Stimulated activated CD4-positive, alpha-beta T cell treated with anti-CD3 and anti-CD28 coated beads, Interleukin-12 subunit alpha, Interleukin-12 subunit beta, amount 100 ng/mL, for 4 hours (primary cell): ENCODE measurements at regions not wholly inside any gene's neighbourhood (a gene's known extent, or its start where the extent isn't known, plus 50 kb on each side); places are given as distances from the start of the nearest gene placed in this dataset.

Experiments
- DNase-seq: peaks from one replicate; pipeline ENCODE4 v3.0.0-alpha.2; 2020

DNA sequence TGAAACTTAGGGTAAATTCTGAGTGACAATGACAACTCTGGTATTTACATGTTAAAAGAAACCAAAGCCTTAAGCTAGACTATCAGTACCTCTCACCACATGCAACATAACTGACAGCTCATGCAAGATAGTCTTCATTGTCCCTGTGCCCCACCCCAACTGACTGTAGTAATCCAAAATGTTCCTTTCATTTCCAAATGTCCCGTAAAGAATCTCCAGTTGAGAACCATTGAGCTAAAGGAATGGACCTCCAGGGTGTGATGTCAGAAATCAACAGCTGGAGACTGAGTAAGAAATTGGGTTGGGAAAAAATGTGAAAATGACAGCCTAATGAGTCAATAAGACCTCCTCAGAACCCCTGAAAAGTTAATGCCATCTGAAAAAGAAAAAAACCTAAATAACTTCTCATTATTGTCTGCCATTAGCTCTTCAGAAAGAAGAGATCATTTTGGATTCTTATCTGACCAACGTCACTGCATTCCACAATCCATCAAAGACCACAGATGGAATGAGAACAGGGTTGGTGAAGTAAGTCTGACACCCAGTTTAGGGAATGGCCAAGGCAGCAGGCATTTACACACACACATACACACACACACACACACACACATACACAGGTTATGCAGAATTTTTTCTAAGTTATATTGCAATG, 51.7 kb upstream of the ACVR2A start:
- DNase-seq = no peak

DNA sequence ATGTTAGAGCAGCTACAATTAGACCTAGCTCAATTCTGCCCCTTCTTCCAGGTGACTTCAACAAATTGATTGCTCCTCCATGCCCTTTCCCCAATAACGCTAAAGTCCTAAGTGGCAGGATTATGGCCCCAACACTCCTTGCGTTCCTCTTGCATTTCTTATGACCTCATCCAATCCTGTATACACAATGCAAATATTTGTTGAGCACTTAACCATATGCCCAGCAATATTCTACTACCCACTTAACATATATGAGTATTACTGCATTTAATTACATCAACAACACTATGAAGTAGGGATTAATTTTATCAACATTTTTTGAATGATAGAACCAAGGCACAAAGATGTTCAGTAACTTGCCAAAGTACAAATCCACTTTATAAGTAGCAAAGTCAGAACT, 54.2 kb upstream of the ACVR2A start:
- DNase-seq = no peak

DNA sequence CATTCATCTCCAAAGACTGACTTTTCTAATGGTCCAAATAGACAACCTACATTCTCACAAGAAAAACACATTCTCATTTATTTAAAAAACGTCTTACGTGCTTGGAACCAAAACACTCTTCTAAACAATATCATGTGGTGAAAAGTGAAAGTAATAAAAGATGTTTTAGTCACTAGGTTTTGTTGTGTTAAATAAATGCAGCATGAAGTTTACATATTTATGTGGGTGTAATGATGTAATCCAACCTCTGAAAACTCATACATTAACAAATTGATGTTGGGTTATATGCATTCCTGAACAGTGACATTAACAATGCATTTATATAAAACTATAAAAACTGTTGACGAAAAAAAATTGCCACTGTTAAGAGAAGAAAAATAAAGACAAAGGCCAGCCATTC, 55.1 kb upstream of the ACVR2A start:
- DNase-seq = no peak

DNA sequence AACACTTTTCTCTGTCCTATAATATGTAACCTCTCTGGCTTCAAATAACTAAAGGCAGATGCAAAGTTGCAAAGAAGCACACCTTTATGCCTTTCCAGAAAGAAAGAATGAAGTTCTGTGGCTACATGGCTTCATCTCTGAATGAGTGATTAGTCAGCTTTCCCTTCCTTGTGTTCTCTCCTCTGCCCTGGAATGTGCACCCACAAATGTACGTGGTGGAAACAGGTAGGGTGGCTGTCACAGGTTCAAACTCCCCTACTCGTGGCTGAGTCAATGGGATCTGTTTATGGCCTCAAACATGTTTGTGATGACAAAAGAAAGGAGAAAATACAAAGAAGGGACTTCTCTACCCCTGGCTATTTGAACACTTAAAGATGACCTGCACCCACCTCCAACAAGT, 55.5 kb upstream of the ACVR2A start:
- no peak for DNase-seq

DNA sequence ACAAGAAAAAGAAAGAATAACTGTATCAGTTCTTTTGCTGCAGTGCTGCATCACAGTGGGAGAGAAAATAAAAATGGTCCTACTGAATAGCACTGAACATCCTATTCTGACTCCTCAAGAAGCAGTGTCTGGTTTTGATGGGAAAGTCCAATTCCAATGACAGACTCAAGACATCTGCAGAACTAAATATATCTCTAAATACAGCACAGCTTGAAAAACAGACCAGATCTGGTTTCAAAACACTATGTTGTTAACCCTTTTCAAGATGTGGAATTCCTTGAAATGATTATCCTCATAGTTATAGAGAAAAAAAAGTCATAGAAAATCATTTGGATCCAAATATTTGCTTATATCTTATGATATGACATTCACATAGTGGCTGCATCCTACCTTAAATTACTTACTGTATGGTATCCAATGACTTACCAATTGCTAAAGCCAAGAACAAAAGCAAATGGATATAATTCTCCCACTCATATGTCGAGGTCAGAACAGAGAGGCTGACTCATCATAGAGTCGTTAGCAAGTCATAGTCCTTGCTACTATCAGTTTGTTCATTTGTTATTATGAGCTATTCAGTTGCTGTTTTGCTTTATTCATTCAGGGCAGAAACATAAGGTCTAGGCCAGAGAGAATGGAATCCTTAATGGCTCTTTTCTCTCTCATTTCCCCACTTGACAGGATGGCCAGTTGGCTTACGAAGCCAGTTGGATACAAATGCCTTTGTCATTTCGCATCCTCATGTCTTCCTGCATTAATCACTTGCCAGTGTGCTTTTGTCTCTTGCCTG, 62.5 kb upstream of the ACVR2A start:
- no peak for DNase-seq

DNA sequence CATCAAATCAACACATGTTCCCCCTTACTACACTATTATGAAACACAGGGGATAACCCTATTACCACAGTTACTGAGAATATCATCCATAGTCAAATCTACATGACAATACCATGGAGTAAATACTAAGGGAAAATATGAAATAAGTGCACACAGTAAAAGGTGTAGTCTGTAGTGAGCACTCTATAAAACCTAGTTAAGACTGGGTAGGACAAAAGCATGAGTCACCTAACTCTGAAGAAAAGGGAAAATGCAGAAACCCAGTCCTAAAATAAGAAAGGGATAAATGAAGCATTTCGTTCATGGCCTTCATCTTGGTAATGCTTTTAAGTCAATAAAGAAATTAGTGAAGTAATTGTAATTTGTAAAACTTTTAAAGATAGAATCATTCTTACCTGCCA, 65.4 kb upstream of the ACVR2A start:
- DNase-seq = no peak

DNA sequence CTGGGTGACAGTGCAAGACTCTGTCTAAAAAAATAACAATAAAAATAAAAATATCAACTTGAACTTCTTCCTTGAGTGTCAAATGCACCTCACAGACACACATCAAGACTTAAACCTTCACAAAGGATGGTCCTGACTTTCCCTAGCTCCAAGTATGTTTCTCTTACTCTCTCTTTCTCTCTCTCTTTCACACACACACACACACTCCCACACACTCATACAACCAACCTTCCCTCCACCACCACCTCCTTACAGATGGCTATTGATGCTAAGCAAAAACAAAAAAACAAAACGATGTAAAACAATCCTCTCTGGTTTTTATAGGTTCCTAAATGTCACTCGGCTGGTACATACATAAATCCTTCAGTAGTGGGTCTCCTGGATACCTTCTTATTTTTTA, 67.4 kb upstream of the ACVR2A start:
- no peak for DNase-seq

DNA sequence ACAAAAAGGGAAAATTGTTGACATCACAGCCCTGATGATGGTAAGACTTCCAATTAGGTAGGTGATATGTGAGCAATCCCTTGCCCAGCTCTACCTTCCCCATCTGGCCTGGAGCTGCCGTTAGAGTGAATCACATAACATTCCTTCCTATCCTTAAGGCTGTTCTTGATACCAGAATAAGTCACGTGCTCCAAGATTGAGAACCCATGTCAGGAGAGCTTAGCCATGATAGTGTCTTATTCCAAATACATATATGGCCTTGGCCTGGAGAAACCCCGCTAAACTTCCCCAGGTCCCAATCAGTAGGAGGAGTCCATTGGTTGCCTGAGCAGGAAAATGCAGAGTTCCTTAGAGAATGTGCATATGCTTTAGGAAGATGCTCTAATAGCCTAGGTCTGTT, 70.0 kb upstream of the ACVR2A start:
- DNase-seq = no peak

DNA sequence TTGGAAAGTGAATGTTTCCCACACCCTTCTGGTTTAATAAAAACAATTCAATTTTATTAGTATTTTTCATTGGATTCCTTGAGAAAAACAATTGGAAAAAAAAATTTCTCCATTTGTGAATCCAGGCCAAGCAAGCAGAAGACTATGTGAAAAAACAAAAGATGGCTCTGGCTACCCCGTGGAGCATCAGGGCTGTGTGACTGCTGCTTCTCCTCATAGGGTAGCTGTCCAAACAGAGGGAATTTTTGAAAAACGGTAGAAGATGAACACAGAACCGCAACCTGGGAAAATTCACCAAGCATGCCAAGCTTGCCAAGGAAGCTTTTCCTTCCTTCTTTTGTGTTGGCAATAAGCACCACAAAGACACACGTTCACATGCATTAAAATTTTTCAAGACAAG, 71.3 kb upstream of the ACVR2A start:
- no peak for DNase-seq

DNA sequence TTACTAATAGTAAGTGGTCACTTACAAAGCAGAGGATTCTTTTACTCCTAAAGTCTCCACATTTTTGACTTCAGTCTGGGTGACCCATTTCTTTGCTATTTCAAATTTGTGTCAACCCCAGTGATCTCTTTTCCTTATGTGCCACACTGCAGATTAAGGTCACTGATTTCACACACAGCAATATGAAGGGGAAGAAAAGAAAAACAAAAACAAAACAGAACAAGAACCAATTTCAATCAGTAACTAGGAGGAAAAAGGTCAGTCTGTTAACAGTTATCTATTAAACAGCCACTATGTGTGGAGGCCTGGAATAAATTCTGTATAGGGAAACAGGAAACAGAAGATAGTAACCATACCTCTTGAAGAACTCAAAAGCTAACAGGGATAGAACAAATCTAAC, 72.0 kb upstream of the ACVR2A start:
- DNase-seq = no peak

DNA sequence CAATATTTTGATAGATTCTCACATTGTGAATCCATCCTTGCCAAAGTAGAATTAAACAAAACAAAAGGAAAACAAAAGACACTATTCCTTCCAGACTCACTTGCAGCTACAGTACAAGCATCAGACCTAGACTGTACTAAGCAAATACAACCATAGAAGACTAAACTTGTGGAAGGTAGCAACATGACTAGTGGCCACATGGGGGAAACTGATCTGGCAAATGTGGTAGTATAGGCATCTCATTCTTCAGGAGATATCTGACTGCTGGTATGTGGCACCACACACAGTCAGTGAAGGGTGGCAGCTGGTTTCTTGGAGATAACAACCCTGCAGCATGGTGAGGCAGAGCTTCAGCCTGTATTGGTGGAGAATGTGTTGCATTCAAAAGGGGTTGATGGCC, 81.0 kb upstream of the ACVR2A start:
- no peak for DNase-seq

DNA sequence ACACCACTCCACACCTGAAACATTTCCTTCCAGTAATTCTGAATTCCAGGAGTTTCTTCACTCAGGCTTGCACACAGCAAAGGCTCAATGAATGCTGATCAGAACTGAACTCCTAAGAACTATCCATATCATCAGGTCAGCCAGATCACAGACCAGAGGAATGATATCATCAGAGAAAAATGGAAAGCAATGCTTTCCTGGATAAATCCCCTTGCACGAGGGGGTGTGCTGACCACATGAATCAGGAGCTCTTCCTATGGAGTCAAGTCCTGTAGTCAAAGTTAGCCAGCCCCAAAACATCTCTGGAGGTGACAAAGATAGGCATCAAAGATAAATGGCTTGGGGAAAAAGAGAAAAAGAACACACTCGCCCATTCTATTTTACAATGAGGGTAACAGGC, 83.8 kb upstream of the ACVR2A start:
- no peak for DNase-seq

DNA sequence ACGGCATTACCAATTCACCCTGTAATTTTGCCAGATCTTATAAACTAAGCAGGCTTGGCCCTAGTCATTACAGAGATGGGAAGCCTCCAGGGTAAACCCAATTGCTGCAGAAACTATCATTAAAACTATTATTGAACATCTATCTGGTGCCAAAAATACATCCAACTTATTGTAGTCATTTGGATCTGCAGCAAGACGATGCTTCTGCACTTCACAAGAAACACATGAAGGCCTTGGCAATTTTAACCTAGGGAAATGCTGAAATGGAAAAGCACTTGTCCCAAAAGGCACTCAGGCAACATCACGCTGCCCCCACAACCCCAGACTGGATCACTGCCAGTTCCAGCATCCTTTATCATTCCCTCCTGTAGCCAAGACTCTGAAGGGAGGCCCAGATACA, 85.3 kb upstream of the ACVR2A start:
- no peak for DNase-seq

DNA sequence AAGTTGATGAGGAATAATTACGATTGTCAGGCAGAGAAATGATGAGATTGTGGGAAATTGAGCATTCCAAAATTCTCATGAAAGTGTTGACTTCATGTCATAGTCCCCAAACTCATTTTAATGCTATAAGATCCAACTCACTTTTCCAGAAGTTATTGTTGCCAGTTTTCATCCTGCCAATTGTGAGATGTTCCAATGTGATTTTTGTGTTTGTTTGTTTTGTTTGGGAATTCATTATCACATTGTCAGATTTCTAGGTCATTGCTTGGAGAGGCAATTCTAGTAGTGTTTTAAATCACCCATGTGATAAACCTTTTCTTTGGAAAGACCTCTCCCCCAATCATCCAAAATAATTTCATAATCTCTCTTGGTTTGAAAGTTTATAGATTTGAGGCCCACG, 86.0 kb upstream of the ACVR2A start:
- DNase-seq = no peak

DNA sequence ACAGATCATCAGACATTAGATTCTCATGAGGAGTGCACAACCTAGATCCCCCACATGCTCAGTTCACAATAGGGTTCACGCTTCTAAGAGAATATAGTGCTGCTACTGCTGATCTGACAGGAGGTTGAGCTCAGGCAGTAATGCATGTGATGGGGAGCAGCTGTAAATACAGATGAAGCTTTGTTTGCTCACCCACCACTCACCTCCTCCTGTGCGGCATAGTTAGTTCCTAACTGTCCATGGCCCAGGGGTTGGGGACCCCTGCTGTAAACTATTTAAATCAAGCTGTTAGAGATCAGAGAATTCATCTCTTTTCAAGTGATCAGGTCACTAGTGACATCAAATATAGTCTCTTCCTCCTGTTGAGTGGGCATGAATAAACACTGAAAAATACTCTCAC, 88.8 kb upstream of the ACVR2A start:
- no peak for DNase-seq

DNA sequence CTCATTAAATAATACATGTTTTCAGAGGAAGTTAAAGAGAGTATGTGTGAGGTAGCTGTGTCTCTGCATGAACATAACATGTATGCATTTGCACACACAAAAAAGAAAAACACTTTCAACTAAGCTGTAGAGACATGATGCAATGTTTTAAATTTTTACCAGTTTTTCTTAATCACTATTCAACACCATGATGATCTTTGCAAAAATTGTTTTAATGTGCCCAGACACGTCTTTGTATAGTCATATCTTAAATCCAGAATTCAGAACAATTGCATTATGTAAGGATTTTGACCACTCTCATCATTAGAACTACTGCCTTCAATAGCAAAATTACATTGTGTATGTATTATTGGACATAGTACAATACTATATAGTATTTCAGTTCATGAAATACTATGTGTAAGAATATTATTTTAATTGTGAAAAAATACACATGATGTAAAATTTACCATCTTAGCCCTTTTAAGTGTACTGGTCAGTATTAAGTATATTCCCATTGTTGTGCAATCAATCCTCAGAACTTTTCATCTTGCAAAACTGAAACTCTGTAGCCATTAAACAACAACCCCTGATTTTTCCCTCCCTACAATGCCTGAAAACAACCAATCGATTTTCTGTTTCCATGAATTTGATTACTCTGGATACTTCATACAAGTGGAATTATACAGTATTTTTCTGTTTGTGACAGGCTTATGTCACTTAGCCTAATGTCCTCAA, 104.5 kb upstream of the ACVR2A start:
- no peak for DNase-seq

DNA sequence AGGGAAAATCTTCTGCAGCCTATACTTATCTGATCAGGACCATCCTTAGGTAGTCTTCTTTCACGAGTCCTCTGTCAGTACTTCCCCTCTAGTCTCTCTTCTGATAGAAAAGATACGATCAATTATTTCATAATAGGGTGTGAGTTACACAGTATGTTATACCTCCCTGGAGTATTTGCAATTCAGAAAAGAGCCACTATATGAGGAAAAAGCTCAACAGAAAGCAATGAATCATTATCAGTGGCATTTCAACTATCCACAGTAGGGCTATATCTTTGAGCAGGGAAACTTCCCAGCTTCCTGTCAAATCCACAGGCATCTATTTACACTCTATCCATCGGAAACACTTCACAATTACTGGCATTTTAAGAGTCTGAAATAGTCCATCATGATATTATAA, 105.3 kb upstream of the ACVR2A start:
- no peak for DNase-seq

DNA sequence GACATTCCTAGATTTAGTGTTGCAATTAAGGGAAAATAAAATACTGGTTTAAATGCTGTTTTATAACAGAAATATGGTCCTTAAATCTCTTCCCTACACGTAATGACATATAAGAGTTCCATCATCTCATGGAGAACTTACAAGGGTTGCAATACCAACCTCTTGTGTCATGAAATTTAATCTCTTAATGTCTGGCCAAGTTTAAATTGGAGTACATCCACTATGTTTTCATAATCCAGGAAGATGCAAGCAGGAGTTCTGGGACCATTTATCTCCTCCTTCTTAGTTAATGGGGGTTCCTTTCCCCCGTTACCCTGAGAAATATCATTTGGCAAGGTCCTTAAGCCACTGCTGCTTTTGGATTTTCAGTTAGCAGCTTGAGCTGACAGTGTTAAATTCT, 126.0 kb upstream of the ACVR2A start:
- DNase-seq = no peak

DNA sequence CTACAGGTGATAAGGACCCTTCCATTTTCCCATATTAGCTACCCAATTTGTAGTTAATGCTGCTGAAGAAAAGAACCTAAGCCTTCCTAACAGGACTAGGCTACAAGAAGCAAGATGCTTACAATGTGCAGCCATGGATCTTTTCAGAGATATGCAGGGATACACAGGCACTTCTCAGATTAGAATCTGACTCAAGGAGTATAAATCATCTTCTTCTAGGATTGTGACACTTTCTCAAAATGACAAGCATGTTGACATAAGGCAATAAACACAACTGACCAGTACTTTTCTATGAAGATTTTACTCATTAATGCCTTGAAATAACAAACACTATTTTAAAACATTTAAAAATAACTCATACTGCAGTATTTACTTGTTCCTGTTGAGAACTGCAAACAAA, 127.9 kb upstream of the ACVR2A start:
- DNase-seq = no peak

DNA sequence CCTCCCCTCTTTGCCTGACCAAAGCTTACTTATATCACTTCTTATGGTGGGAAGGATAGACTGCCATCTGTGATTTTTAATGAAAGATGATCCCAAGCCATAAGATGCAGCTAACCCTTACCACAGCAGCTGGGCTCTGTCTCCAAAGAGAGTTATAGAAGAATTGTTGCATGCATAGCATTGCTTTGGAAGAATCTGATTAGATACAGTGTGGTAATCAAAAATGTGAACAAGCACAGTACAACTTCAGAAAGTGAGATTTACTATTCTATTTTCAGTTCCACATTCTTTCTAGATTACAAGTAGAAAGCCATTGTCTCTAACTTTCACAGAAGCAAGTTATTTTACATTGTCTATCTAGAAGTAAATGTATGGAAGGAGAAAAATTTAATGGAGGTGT, 129.0 kb upstream of the ACVR2A start:
- DNase-seq = no peak

DNA sequence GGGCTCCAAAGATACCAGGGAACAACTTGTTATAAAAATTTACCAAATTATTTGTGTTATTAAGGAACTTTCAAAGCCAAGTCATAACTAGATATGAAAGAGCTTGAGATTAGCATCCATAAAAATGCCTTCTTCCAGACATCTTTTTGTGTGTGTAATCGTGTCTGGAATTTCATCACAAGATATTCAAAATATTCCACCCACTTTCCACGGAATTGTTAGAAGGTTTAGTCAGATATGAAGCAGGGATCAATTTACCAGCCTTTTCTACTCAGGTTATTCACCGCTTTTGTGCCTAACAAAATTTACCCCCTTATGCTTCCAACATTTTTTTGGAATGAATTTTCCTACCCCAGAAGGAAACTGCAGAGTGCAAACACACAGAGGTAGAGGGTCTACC, 130.2 kb upstream of the ACVR2A start:
- no peak for DNase-seq

DNA sequence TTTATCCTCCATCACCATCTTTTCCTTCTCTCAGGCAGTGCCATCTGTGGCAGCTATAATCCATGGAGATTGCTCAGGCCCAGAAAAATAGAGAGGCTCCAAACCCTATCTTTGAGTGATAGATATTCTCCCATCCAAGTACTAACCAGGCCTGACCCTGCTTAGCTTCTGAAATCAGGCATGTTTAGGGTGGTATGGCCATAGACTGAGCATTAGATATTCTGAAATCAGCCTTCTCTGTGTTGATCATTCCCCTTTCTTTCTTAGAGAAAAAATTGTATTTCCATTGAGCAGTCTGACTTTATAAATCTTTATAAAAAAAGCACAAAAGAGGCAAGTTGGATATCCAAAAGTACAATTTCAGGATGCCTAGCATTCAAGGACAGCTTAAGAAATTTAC, 131.5 kb upstream of the ACVR2A start:
- no peak for DNase-seq

DNA sequence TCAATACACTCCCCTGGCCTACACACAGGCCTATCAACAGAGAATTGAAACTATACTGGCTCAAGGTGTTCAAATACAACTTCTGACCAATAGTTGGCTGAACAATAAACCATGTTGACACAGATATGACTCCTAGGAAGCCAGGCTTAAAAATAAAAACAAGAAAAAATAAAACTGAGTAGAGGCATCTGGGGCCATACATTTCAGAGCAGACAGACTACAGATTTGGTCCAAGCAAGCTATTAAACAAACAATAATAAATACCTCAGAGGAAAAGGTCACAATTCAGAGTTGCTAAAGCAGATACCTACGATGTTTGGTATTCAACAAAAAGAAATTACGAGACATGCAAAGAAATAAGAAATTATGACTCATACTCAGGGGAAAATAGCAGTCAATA, 132.8 kb upstream of the ACVR2A start:
- DNase-seq = no peak

DNA sequence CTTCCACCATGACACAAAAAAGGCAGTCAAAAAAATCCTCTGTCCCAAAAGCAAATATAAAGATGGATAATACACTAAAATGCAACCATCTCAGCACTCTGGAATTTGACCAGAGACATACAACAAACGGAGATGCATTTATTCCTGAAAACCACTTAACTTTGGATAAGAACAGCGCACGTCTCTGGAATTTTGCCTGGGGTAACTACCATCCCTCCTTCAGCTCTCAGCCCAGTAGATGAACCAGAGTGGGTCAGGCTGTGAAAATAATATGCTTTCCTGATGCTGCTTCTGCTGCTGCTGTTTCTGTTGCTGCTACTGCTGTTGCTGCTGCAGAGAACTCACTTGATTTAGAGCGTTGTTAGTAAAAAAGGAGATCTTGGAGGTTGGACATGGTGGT, 133.8 kb upstream of the ACVR2A start:
- DNase-seq = no peak
